Thoracic aorta (tissue), 2 donors: ENCODE measurements at regions not wholly inside any gene's neighbourhood (a gene's known extent, or its start where the extent isn't known, plus 50 kb on each side); places are given as distances from the start of the nearest gene placed in this dataset.

Experiments used
- ATAC-seq: fragments of 150-250 bp; one replicate; pipeline ENCODE4 v1.8.0; 2017; ENCODE audit warnings: low read depth; ENCODE audit not compliant: insufficient number of reproducible peaks, low FRiP score
- DNase-seq: peaks from one replicate; pipeline ENCODE4 v3.0.0-alpha.2; 2020; ENCODE audit warnings: low spot score
- H3K27ac ChIP-seq, 2 donors: fragments of 200-600 bp; sonication (generic); 1 replicate in 1 of 2; 2 replicates in 1 of 2; pipeline ENCODE4 v1.5.1; 2016; ENCODE audit warnings: mild to moderate bottlenecking in 2 of 2, moderate library complexity in 2 of 2
- H3K27me3 ChIP-seq: fragments of 200-600 bp; sonication (generic); replicated peaks from 2 replicates; pipeline ENCODE4 v1.6.0; 2016; ENCODE audit warnings: mild to moderate bottlenecking; ENCODE audit not compliant: insufficient read depth
- H3K36me3 ChIP-seq: fragments of 200-600 bp; sonication (generic); one replicate; pipeline ENCODE4 v1.5.1; 2016
- H3K4me1 ChIP-seq, 2 donors: fragments of 200-600 bp; sonication (generic); 1 replicate in 1 of 2; 2 replicates in 1 of 2; pipeline versions ENCODE4 v1.5.1 to v1.6.0; 2016; ENCODE audit warnings: low read depth in 2 of 2, mild to moderate bottlenecking in 1 of 2; ENCODE audit not compliant: control insufficient read depth in 1 of 2
- H3K4me3 ChIP-seq: fragments of 200-600 bp; sonication (generic); 2 replicates; pipeline ENCODE4 v1.5.1; 2016; ENCODE audit warnings: mild to moderate bottlenecking
- H3K9me3 ChIP-seq: fragments of 200-600 bp; sonication (generic); 2 replicates; pipeline ENCODE4 v1.5.1; 2016
- TF ChIP-seq, protein P1 (sequence below): fragments of 200-600 bp; sonication (generic); IDR thresholded peaks from one replicate; pipeline ENCODE4 v1.5.1; 2019; ENCODE audit warnings: antibody characterized with exemption

DNA sequence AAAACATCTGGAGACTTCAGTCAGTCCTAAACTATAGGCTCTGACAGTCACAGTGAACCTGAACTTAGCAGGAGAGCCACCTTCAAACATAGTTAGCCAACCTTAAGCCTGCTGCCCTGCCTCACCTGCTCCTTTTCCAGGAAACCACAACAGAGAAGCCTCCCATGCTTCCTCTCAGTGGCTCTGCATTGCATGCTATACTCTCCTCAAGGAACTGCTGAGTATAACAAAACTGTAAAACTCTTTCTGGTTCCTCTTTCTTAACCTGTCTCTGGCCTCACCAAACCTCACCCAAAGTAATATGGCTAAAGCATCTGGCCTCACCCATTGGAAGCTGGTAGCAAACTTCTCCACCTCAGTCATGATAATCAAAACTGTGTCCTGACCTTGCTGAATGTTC, 122.1 kb downstream of the ANKRD50 start:
- ATAC-seq, result no peak
- H3K27ac ChIP-seq, result no peak overlapping the region
- TF ChIP-seq, protein P1, sequence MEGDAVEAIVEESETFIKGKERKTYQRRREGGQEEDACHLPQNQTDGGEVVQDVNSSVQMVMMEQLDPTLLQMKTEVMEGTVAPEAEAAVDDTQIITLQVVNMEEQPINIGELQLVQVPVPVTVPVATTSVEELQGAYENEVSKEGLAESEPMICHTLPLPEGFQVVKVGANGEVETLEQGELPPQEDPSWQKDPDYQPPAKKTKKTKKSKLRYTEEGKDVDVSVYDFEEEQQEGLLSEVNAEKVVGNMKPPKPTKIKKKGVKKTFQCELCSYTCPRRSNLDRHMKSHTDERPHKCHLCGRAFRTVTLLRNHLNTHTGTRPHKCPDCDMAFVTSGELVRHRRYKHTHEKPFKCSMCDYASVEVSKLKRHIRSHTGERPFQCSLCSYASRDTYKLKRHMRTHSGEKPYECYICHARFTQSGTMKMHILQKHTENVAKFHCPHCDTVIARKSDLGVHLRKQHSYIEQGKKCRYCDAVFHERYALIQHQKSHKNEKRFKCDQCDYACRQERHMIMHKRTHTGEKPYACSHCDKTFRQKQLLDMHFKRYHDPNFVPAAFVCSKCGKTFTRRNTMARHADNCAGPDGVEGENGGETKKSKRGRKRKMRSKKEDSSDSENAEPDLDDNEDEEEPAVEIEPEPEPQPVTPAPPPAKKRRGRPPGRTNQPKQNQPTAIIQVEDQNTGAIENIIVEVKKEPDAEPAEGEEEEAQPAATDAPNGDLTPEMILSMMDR, result no peak

DNA sequence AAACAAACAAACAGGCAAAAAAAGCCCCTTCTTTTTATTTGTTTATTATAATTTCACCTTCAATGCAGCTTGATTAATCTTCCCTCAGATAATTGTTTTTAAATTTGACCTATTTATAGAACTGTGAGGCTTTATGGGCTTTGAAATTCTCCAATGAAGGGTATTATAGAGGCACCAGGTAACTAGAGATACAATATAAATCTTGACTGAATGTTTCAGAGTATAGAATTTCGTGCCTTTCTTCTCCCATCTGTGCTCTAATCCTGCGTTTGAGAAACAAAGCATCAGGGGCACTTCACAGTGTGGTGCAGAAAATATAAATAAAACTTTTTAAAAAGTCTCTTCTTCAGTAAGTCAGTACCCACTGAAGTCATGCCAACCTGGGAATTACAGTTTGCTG, 120.9 kb downstream of the ANKRD50 start:
- Histone ChIP-seq H3K27me3 (no peaks in the 10 kb centered on the region), H3K9me3 (peaks cover 3% of the 10 kb centered on the region), H3K4me1 (no peaks in the 10 kb centered on the region), H3K27ac (no peak overlapping the region), H3K36me3 (no peaks in the 10 kb centered on the region), H3K4me3 (no peak overlapping the region)
- DNase-seq (no peak), ATAC-seq (no peak)
- TF ChIP-seq, protein P1, result no peak

More for the DNA sequence above, 122.1 kb downstream of the ANKRD50 start:
- Histone ChIP-seq H3K4me3 (no peak overlapping the region), H3K27me3 (no peaks in the 10 kb centered on the region), H3K4me1 (no peaks in the 10 kb centered on the region), H3K9me3 (peaks cover 3% of the 10 kb centered on the region), H3K36me3 (no peaks in the 10 kb centered on the region)
- no peak for DNase-seq

DNA sequence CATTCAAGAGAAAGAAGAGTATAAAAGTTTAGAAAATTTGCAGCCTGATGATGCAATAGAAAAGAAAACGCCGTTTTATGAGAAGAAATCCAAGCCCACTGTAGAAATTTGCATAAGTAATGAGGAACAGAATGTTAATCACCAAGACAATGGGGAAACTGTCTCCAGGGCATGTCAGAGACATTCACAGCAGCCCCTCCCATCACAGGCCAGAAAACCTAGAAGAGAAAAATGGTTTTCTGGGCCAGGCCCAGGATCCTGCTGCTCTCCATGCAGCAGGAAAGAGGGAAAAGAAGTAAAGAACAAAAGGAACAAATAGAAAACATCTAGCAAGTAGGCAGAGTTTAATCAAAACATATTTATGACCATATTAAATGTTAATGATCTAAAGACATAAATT, 119.0 kb downstream of the ANKRD50 start:
- no peak for DNase-seq
- Histone ChIP-seq H3K9me3 (no peaks in the 10 kb centered on the region), H3K27me3 (no peaks in the 10 kb centered on the region), H3K36me3 (no peaks in the 10 kb centered on the region), H3K4me1 (no peaks in the 10 kb centered on the region), H3K4me3 (no peak overlapping the region), H3K27ac (no peak overlapping the region)
- ATAC-seq, result no peak
- TF ChIP-seq, protein P1, result no peak

DNA sequence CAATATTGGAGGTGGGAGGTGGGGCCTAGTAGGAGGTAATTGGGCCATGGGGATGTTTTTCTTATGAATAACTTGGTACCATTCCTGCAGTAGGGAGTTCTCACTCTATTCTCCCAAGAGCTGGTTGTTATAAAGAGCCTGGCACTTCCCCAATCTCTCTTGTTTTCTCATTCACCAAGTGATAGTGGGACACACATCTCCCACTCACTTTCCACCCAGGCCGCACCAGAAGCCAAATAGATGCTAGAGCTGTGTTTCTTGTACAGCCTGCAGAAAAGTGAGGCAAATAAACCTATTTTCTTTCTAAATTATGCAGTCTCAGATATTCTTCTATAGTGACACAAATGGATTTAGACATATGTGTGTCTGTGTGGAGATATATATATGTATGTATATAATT, 117.6 kb downstream of the ANKRD50 start:
- H3K36me3 ChIP-seq, result no peaks in the 10 kb centered on the region
- no peaks in the 10 kb centered on the region for H3K4me1 ChIP-seq
- no peak for DNase-seq
- H3K4me3 ChIP-seq, result no peak overlapping the region
- H3K27me3 ChIP-seq, result no peaks in the 10 kb centered on the region
- TF ChIP-seq, protein P1, result no peak
- ATAC-seq, result no peak
- no peaks in the 10 kb centered on the region for H3K9me3 ChIP-seq
- no peak overlapping the region for H3K27ac ChIP-seq

DNA sequence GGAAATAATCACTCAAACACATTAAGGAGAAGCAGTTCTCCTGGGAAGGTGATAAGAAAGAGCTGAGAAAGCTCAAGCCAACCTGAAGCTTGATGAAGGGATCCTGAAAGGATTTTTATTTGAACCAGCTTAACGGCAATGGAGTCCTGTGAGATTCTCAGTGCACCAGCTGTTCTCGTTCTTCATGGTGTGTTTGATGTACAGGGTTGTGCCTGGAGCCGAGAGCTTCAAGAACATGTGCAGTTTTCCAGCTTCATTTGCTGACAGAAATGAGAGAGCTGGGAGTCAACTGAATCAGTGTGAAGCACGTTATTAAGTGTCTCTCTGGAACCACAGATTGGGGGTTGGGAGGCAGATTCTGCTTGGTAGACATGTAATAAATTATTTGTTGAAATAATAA, 115.7 kb downstream of the ANKRD50 start:
- H3K4me3 ChIP-seq, result no peak overlapping the region
- no peak overlapping the region for H3K27ac ChIP-seq
- TF ChIP-seq, protein P1, result no peak

More for the DNA sequence above, 115.7 kb downstream of the ANKRD50 start:
- H3K4me1 ChIP-seq, result no peaks in the 10 kb centered on the region
- H3K9me3 ChIP-seq, result no peaks in the 10 kb centered on the region
- H3K27me3 ChIP-seq, result no peaks in the 10 kb centered on the region
- no peaks in the 10 kb centered on the region for H3K36me3 ChIP-seq
- DNase-seq (no peak), ATAC-seq (no peak)
